Liver (tissue), 8 donors: ENCODE measurements at regions not wholly inside any gene's neighbourhood (a gene's known extent, or its start where the extent isn't known, plus 50 kb on each side); places are given as distances from the start of the nearest gene placed in this dataset.

Source experiments
- DNase-seq: peaks from one replicate; pipeline ENCODE4 v3.0.0-alpha.2; 2017; ENCODE audit warnings: low spot score
- H3K27ac ChIP-seq, 2 donors: one replicate each; pipeline ENCODE4 v1.7.0; 2013; ENCODE audit warnings: inconsistent platforms in 2 of 2, low read length in 2 of 2, control low read depth in 1 of 2, low read depth in 1 of 2, mild to moderate bottlenecking in 1 of 2
- H3K27me3 ChIP-seq, 4 donors: one replicate each; pipeline versions ENCODE4 v1.6.1 to v1.7.0; 2013; ENCODE audit warnings: low read length in 3 of 4, inconsistent platforms in 1 of 4, mild to moderate bottlenecking in 1 of 4, moderate library complexity in 1 of 4; ENCODE audit not compliant: control insufficient read depth in 4 of 4, insufficient read depth in 4 of 4
- H3K36me3 ChIP-seq, 4 donors: one replicate each; pipeline versions ENCODE4 v1.6.1 to v1.7.0; 2013; ENCODE audit warnings: low read length in 3 of 4, mild to moderate bottlenecking in 3 of 4, low read depth in 1 of 4, moderate library complexity in 1 of 4; ENCODE audit not compliant: control insufficient read depth in 4 of 4, insufficient read depth in 3 of 4
- H3K4me1 ChIP-seq, 4 donors: one replicate each; pipeline versions ENCODE4 v1.6.1 to v1.7.0; 2013; ENCODE audit warnings: low read length in 3 of 4, mild to moderate bottlenecking in 3 of 4, moderate library complexity in 1 of 4; ENCODE audit not compliant: control insufficient read depth in 4 of 4, insufficient read depth in 4 of 4
- H3K4me3 ChIP-seq, 3 donors: one replicate each; pipeline versions ENCODE4 v1.6.1 to v1.7.0; 2013; ENCODE audit warnings: low read length in 3 of 3, control low read depth in 1 of 3, low read depth in 1 of 3, mild to moderate bottlenecking in 1 of 3
- H3K9ac ChIP-seq, 2 donors: one replicate each; pipeline ENCODE4 v1.7.0; 2013; ENCODE audit warnings: low read length in 2 of 2, mild to moderate bottlenecking in 2 of 2, moderate library complexity in 2 of 2, control low read depth in 1 of 2, low read depth in 1 of 2
- H3K9me3 ChIP-seq, 4 donors: one replicate each; pipeline versions ENCODE4 v1.6.1 to v1.7.0; 2013; ENCODE audit warnings: low read length in 3 of 4; ENCODE audit not compliant: control insufficient read depth in 4 of 4
- ATF3 ChIP-seq: IDR thresholded peaks from 2 replicates; pipeline ENCODE4 v1.6.1; 2016; ENCODE audit warnings: antibody characterized with exemption
- CTCF ChIP-seq: fragments of 150-350 bp; IDR thresholded peaks from 2 replicates; pipeline ENCODE4 v1.5.1; 2017; ENCODE audit warnings: improper control_type of control experiment, low read depth, low read length; ENCODE audit not compliant: missing input control
- EGR1 ChIP-seq, 2 donors: IDR thresholded peaks; 2 replicates each; pipeline ENCODE4 v1.6.1; 2016 to 2018; ENCODE audit warnings: antibody characterized with exemption in 2 of 2, low read depth in 2 of 2
- FOXA2 ChIP-seq: IDR thresholded peaks from 2 replicates; pipeline ENCODE4 v1.6.1; 2016; ENCODE audit warnings: antibody characterized with exemption
- HNF4G ChIP-seq: IDR thresholded peaks from 2 replicates; pipeline ENCODE4 v1.6.1; 2016; ENCODE audit warnings: antibody characterized with exemption
- MAX ChIP-seq: IDR thresholded peaks from 2 replicates; pipeline ENCODE4 v1.6.1; 2016; ENCODE audit warnings: antibody characterized with exemption
- NR2F2 ChIP-seq: IDR thresholded peaks from 2 replicates; pipeline ENCODE4 v1.6.1; 2016; ENCODE audit warnings: antibody characterized with exemption
- RAD21 ChIP-seq, 2 donors: IDR thresholded peaks; 2 replicates each; pipeline ENCODE4 v1.6.1; 2016; ENCODE audit warnings: antibody characterized with exemption in 2 of 2, mild to moderate bottlenecking in 2 of 2
- REST ChIP-seq: IDR thresholded peaks from 2 replicates; pipeline ENCODE4 v1.6.1; 2016; ENCODE audit warnings: antibody characterized with exemption, mild to moderate bottlenecking
- RXRA ChIP-seq, 2 donors: IDR thresholded peaks; 2 replicates each; pipeline ENCODE4 v1.6.1; 2017 to 2018; ENCODE audit warnings: antibody characterized with exemption in 2 of 2, mild to moderate bottlenecking in 1 of 2
- SP1 ChIP-seq: IDR thresholded peaks from 2 replicates; pipeline ENCODE4 v1.6.1; 2018; ENCODE audit warnings: antibody characterized with exemption, mild to moderate bottlenecking
- TAF1 ChIP-seq: conservative IDR thresholded peaks from 2 replicates; pipeline ENCODE4 v1.6.1; 2016; ENCODE audit warnings: antibody characterized with exemption, mild to moderate bottlenecking
- YY1 ChIP-seq: IDR thresholded peaks from 2 replicates; pipeline ENCODE4 v1.6.1; 2016; ENCODE audit warnings: antibody characterized with exemption, mild to moderate bottlenecking
- ZBTB33 ChIP-seq: IDR thresholded peaks from 2 replicates; pipeline ENCODE4 v1.6.1; 2016; ENCODE audit warnings: antibody characterized with exemption
- WGBS: extraction: QIAGEN DNeasy Blood & Tissue Kit; methylation state at CpG from one replicate; pipeline ENCODE4 v1.1.7; 2013; 5-methylcytosine and 5-hydroxymethylcytosine counted together
- donor health status: healthy.
- donor health status: healthy.
- donor health status: healthy.
- donor health status: healthy.
- donor health status: healthy.

- no peak for TF ChIP-seq ZBTB33
- TF ChIP-seq HNF4G, result no peak
Measured at GRCh38 chr15:31265871-31266711, 60.5 kb upstream of the KLF13 start (continued).

GRCh38 chr15:31266712-31267111 lies 59.9 kb upstream of the KLF13 start:
- no peaks in the 10 kb centered on the region for H3K36me3 ChIP-seq
- H3K4me3 ChIP-seq, result no peak overlapping the region
- H3K27me3 ChIP-seq, result no peaks in the 10 kb centered on the region
- peaks cover 27 to 37% (median 31%) of the 10 kb centered on the region in 4 donors for H3K4me1 ChIP-seq
- WGBS, result 83% methylated on average over 13 of the region's 13 CpGs
- no peaks in the 10 kb centered on the region for H3K9me3 ChIP-seq
- H3K9ac ChIP-seq, result no peak overlapping the region
- peak overlapping the region; percentile 6 to 23 for H3K27ac ChIP-seq
- DNase-seq, result peak; percentile 61
- TF ChIP-seq REST, result no peak
- TF ChIP-seq CTCF, result no peak
- TF ChIP-seq RAD21 (IDR thresholded peaks at IDR 0.05), result no peak
- TF ChIP-seq EGR1 (IDR thresholded peaks at IDR 0.05; ENCODE audit: low read depth in 2 of 2), result no peak
- TF ChIP-seq ATF3, result no peak
- no peak for TF ChIP-seq SP1
- no peak for TF ChIP-seq HNF4G
- no peak for TF ChIP-seq ZBTB33
- no peak for TF ChIP-seq NR2F2
- no peak for TF ChIP-seq RXRA (IDR thresholded peaks at IDR 0.05)
- TF ChIP-seq MAX, result no peak
- no peak for TF ChIP-seq TAF1
- no peak for TF ChIP-seq YY1
- no peak for TF ChIP-seq FOXA2
